CD4-positive, alpha-beta T cell treated with Interleukin-1 beta for 1 hour (primary cell): ENCODE measurements at regions not wholly inside any gene's neighbourhood (a gene's known extent, or its start where the extent isn't known, plus 50 kb on each side); places are given as distances from the start of the nearest gene placed in this dataset.
"Not testable (repeated sequence)": the region's sequence is repeated elsewhere in the genome, so short reads cannot be mapped to it uniquely, and the experiment has no call there.

Source experiments
- DNase-seq, 2 donors: peaks; one replicate each; pipeline ENCODE4 v3.0.0-alpha.2; 2020 to 2022

DNA sequence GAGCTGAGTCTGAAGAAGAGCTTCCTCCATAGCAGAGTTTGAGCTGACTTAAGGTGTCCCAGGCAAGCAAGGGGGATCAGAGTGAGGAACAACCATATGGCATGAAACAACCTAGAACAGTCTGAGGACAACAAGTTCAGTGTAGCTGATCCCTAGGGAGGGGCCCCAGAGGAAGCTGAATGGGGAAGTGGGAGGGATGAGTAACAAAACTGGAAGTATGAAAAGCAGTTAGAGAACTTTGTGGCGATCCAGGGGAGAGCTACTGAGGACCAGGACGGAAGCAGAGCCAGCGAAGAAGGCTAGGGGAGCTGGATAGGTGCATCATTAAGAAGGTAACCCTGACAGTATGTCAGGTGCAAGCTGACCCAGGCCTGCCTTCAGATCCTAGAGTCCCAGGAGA is 580.8 kb downstream of the BNC2 start:
- DNase-seq = peak in 1 of 2 donors; percentile 27

DNA sequence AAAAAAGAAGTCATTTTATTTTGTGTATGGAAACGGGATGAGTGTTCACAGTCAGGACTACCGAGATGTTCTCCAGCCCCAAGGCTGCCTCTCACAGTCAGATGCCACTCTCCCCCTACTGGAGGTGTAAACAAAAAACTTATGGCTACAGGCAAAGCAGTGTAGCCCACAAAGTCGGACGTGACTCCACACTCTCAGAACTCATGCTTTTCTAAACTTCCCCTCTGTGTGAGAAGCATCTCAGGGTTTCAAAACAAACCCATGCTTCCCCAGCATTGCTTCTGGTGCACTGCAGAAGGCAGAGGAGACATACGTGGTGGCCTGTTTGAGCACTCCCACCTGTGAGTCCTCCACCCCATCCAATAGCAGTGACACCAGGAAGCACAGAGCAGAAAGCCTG is 580.3 kb downstream of the BNC2 start:
- no peak for DNase-seq

DNA sequence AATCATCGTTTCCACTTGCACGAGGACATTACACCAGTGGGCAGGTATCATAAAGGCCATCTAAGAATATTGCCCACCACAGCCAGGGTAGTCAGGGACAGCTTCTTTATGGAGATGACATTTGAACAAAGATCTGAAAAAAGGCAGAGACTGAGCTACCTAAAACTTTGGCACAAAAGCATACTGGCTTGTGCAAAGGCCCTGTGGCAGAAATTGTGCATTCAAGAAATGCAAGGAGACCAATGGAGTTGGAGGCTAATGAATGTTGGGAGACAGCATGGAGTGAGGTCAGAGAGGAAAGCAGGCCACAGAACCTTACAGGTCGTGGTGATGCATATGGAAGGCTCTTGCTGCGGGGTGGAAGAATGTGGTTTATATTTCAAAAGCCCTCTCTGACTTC is 578.5 kb downstream of the BNC2 start:
- no peak for DNase-seq

DNA sequence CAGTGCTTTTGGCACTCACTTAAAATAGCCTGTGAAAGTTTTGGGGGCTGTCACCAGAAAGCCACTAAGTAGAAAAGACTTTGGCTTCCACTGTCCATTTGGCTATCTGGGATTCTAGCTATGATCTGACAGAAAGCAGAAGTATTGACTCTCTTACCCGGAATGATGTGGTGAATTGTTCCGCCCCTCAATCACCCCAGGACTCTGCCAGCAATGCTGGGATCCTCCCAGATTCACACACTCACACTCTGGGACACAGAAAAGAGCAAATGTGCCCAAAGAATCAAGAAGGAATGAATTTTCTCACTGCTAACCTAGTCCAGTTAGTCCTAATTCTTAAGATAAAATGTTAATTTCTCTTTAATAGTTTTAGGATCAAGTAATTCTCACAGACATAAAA is 576.9 kb downstream of the BNC2 start:
- DNase-seq = no peak

DNA sequence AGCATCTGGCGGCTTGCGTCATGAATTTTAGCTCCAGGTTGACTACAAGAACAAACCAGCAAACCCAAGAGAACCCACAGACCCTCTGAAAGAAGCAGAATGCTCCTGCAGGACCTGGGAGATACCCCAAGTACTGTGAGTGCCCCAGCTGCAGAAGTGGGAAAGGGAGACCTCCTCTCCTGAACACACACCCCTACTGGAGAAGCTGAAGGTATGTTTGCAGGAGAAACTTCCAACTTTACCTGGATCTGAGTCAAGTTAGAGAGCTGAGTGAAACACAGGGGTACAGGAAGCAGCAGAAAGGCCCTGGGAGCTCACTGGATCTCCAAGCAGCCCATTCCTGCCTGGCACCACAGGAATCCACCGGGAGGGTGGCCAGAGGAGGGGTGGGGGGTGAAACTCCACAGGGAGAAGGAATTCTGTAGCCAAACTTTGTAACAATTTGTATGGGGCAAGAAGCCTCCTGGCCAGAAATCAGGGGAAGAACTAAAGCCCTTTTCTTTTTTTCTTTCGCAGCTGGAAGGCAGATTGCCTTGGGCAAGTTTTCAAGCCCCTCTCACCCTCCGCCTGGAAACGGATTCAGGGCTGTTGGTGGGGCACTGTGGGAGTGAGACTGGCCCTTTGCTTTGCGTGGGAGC is 576.2 kb downstream of the BNC2 start:
- no peak for DNase-seq

DNA sequence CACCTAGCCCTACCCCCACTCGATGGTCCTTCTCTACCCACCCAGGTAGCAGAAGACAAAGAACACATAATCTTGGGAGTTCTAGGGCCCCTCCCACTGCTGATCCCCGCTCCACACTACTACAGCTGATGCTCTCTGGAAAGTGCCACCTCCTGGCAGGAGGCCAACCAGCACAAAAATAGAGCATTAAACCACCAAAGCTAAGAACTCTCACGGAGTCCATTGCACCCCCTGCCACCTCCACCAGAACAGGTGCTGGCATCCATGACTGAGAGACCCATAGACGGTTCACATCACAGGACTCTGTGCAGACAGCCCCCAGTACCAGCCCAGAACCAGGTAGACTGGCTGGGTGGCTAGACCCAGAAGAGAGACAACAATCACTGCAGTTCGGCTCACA is 575.5 kb downstream of the BNC2 start:
- DNase-seq = not testable (repeated sequence)

DNA sequence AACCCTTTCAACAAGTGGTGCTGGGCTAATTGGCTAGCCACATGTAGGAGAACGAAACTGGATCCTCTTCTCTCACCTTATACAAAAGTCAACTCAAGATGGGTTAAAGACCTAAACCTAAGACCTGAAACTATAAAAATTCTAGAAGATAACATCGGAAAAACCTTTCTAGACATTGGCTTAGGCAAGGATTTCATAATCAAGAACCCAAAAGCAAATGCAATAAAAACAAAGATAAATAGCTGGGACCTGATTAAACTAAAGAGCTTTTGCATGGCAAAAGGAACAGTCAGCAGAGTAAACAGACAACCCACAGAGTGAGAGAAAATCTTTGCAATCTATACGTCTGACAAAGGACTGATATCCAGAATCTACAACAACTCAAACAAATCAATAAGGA is 571.1 kb downstream of the BNC2 start:
- DNase-seq = not testable (repeated sequence)

DNA sequence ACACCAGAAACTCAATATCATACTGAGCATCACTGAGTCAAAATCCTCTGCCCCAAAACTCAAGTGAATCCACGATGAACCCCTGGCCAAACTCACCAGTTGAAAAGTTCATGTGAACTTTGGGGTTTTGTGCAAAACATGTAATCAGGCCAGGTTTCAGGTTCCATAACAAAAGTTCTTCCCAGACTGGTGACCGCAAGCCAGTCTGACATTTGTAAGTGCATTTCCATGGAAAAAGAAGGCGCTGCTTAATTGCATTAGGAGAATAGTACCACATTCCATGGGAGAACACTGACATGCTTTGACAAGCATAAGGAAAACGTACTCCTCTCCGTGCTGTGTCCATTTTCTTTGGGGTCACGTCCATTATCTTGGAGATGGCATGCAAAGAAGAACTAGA is 567.0 kb downstream of the BNC2 start:
- DNase-seq = no peak

DNA sequence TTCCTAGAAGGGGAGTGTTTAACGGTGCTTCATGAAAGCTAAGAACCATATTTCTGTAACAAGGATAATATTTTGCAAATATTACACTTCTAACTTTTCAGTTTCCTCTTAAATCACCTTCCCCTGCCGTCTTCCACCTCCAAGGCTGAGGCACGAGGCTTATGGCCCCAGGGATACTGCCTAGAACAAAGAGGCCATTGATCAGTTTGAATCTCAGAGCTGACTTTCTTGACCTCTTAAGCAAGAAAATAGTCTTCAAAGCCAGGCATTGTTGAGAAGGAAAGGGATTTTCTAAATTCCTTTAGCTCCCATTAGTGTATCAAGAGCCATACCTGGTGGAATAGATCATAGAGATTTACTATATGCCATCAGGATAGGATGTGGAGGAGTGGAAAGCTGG is 566.2 kb downstream of the BNC2 start:
- no peak for DNase-seq

DNA sequence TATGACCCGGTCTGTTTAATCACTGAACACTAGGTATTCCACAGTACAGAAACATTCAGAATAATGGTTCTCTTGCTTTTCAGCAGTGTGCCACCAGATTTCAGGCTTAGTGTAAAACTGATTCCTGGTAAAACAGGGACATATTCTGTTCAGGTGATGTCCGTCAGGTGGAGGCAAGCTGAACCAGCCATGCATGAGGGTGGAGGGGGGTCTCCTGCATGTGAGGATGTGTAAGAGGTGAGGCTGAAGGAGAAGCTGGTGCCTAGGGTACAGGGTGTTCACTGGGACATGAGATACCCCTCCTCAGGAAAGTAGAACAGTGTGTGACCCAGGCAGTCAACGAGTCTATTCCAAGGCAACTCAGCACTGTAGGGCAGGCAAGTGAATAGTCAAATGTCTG is 563.9 kb downstream of the BNC2 start:
- DNase-seq = no peak

DNA sequence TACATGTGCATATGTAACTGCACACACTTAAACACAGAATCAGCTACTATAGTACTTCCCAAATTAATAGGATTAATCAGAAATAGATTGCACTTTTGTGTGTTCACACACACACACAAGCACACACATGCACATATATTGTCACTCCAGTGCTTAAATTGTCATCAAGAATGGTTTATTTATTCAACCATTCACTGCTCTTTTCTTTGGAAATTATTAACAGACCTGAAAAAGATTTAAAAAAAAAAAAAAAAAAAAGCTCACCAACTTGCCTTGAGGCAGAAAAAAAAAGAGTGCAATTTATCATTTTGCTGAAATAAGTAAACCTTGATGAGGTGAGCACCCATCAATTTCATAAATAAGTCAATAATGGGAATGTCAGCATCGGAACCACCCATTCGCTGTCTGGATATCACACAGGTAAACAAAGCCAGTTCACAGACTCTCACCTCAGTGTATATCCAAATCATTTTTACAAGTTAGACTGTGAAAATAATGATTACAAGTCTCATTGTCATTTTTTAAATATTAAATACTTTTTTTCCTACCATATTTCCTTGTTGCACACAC is 562.8 kb downstream of the BNC2 start:
- DNase-seq = no peak

DNA sequence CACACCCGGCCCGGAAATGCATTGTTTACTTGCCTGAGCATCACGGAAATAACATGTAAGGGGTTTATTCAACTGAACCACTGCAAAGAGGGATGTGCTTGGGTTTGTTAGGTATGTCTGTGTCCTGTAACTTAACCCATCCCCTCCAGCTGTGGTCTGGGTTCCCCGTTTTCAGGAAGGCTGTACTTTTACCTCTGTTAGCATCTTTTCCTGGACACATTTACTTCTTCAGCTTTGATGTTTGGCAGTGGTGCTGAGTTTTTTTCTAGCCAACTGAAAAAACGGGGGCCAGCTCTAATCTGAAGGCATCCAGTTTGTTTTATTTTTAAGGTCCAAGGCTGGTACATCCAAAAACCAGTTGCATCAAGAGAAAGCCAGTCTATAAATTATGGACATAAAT is 561.8 kb downstream of the BNC2 start:
- no peak for DNase-seq

DNA sequence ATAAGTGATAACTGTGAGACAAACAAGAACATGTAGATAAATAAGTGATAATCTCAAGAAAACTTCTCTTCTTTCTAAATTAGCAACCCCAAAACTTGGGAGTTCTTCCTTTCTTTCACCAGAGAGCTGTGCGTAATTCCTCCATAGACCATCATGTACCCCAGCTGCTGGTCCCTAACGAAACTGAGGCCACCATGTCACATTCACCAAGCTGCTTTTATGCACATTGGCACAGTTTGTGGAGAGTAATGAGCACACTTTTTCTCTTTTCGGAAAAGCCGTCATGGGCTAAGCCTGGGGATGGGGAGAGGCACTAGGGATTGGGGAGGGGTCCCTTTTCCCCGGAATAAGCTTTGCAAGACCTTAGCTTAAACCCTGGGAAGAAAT is 561.4 kb downstream of the BNC2 start:
- DNase-seq = no peak

DNA sequence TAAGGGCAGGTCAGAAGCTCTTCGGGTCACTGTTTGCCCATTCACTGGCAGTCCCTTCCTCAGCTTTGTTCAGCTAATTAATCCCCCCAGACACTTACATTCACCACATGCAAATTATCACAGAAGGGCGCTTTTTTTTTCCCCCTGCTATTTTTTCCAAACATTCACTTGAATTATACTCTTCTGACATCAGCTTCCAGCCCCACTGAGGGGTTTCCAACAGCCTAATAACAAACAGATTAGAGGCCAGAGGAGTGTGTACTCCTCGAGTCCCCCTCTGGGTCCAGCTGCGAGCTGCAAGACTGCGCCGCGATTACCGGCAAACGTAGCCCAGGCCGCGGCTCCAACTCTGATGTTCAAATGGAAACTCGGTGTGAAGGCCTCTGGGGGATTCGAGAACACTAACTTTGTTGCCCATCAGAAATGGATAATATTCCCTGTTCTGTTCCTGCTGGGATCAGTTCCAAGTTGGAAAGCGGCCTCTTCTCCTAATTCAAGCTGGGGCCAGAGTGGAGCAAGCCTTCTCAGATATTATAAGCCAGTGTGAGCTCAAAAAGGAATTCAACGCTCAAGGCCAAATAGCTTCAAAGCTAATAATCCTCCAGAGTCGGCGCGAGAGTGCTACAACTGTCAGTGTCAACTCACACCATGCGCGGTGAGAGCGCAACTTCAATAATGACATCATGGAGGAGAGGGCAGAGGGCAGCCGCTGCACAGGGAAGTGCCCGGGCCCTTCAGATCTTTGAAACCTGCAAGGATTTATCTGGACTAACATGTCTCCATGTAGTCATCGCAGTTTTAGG is 560.8 kb downstream of the BNC2 start:
- DNase-seq = no peak

DNA sequence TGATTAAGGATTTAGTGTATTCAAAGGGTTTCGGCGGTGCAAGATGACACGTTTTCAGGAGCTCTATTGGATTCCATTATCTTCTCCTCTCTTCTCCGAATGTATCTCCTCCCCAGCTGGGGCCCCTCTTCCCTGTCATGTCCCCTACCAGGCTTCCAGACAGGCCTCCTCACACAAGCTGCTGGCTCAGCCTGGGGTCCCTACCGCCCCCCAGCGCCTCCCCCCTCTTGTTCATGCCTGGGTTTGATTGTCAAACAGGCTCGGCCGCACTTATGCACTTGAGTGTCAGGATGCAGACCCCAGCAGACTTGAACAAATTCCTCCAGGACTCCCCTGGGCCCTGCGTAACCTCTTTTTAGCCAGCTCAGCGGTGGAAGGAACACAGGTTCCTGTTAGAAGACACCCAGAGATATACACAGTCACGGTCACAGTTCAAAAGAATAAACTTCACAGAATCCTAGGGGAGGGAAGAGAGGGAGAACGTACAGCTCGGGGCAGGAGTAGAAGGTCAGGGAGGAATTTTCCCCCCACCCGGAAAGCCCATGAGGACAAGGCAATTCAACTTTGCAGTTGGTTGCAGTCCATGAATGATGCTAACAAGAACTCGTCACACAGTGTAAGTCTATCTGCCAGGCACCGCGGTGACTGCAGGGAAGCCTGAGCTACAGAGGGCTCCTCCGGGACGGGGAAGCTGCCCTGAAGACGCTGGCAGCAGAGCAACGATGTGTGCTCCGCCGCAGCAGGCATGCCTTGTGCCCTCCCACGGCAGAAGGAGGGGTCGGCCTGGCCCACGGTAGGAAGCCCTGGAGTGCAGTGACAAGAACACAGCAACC is 560.0 kb downstream of the BNC2 start:
- DNase-seq = no peak

DNA sequence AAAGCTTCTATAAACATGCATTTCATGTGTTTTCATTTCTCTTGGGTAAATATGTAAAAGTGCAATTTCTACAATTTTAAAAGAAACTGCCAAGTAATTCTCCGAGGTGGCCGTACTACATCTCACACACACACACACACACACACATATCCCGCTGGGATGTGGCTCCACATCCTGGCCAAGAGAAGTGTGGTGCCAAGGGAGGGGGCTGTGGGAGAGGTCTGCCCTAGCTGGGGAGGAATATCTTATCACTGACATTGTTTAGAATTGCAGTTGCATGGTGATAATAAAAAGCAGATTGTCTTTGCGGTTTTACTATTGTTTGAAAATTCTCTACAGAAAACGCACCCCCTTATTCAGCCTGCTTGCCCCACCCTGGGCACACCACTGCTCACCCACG is 558.4 kb downstream of the BNC2 start:
- DNase-seq = no peak

DNA sequence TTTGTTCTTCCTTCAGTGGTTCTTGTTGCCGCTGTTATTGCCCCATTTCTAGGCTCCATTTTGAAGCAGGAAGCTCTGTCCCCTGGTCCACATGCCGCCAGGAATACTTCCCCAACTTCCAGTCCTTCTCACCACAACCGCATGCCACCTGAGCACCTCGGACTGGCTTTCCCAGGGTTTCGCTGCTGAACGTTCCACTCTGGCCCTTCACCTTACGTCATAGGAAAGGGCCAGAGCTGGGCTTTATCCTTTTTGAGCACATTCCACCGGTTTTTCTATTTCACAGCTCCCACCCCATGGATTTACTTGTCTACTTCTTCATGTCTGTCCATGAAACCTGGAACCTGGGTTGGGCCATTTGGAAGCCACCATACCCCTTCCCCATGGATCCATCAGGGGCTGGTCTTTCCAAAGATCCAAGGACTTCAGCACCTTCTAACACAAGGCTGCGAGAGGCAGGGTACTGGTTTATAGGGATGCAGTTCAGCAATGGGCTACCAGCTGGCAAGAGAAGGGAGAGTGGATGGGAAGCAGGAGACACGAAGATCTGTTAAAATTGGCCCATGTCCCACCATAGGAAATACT is 557.4 kb downstream of the BNC2 start:
- DNase-seq = no peak

DNA sequence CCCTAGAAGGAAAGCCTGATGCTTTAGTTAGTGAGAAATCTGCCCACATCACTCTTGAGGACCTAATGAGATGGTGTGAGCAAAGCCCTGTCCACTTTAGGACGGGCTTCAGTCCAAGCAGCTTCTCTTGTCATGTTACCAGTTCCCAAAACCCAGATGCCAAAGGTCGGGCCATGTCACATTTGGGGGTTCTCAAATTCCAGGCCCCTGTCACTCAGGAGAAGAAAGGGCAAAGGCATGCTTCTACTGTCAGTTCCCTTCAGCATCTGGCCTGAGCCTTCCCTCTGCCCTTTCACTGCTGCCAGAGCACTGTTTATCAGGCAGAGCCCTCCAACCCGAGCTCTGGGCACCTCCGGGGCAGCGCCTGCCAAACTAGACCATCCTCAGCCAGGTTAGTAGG is 556.0 kb downstream of the BNC2 start:
- no peak for DNase-seq

DNA sequence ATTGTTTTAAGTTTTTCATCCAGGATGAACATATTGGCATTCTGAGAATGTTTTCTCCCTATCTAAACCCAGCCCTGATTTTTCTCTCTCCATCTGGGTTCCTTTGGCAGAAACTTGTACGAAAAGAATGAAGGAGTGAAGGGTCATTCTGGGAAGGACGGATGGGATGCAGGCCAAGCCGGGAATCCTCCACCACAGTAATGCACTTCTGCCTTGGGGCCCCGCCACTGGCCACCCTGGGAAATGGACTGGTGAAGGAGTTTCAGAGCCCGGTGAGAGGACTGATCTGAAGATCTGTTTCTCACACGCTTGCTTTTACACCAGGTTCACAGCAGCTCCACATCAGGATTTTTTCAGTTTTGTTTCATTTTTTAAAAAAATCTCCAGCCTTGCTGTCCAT is 554.8 kb downstream of the BNC2 start:
- no peak for DNase-seq

DNA sequence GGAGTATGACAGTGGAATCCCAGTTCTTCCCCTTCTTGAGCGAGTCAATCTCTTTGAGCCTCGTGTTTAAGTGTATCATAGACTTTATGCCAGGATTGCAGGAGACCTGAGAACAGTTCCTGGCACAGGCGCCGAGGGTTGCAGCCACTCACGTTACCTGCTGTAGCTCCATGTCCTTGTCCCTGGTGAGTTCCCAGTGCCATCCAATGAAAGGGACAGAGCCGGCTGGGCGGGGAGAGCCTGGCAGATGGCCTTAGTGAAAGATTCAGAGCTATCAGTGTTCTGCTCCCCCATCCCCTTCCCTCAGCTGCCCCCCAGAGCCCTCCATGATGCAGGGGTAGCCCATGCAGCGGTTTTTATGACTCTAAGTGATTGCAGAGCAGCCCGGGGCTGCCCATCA is 554.0 kb downstream of the BNC2 start:
- DNase-seq = no peak

DNA sequence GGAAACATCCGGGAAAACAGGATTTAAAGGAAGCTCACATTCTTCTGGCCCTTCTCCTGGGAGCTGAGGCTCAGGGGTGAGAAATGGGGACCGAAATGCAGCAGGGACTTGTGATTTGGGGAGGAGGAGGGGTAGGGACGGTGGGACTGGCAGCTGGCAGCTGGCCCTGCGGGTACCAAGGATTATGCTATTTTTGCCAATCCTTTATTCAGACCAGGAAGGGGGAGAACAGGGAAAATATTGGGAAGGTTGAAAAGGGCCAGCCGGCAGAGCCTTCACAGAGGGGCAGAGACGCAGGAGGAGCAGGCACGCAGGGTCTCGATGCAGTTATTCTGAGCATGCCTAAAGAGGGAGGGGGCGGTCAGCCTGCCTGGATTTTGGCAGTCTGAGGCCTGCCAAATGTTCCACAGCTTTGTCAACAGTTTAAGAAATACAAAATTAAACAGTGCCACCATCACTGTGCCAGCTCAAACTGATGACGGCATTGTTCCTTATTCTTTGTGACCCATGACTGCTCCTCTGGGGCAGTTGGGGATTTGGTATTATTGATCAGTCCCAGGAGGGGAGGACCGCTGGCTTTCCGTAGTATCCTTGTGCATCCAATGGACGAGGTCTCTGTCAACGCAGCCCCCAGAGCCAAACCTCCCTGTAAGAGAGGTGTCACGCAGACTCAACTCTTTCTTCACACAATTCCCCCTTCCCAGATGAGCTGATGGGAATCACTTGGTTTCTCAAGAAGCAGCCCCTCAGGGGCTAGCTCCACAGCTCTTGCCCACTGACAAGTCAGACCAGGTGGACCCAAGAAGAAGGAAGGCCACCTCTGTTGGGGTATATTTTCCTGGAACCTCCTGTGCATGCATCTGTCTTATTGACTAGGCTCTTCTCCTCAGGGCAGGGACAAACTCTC is 553.3 kb downstream of the BNC2 start:
- no peak for DNase-seq

DNA sequence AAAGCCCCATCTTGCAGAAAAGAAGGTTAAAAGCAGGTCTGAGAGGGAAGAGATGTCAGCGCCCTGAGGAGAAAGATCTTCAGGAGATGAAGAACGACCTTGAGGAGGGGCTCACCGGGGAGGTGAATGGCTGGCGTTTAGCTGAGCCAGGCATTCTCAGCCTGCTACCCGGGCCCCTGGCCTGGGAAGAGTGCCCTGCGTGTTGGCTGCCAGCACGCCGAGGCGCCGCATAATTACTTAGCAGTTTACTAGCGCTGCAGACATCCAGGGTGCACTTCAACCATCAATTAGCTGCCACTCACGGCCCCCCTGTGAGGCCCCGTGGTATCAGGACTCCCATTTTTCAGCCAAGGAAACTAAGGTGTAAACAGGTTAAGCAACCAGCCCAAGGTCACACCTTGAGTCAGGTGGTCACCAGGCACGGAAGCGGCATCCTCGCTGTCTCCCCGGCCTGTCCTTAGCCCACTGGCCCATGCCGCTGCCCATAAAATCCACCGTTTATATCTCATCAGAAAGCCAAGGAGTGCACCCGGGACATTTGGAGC is 551.9 kb downstream of the BNC2 start:
- no peak for DNase-seq
